ENCODE measurements at regions not wholly inside any gene's neighbourhood (a gene's known extent, or its start where the extent isn't known, plus 50 kb on each side); places are given as distances from the start of the nearest gene placed in this dataset.

- H3K36me3 ChIP-seq (ENCODE audit: control insufficient read depth in 3 of 3, insufficient read depth in 2 of 3, low read depth in 1 of 3, low read length in 3 of 3) = no peaks in the 10 kb centered on the region
- DNase-seq = no peak
- no peaks in the 10 kb centered on the region for H3K9me3 ChIP-seq (ENCODE audit: control insufficient read depth in 2 of 2, insufficient read depth in 1 of 2, low read depth in 1 of 2, low read length in 1 of 2)
- H3K4me3 ChIP-seq (ENCODE audit: low read depth in 1 of 3, low read length in 3 of 3) = no peak overlapping the region
- H3K4me1 ChIP-seq (ENCODE audit: control insufficient read depth in 3 of 3, insufficient read depth in 2 of 3, low read depth in 1 of 3, low read length in 2 of 3) = peaks cover 0 to 3% (median 2%) of the 10 kb centered on the region in 3 donors
- 31 to 45% (median 40%) methylated on average over 3 of the region's 3 CpGs for WGBS, 3 donors
- FAIRE-seq = no peak
- H3K27ac ChIP-seq (ENCODE audit: low read depth in 1 of 3, low read length in 2 of 3) = no peak overlapping the region
- H3K27me3 ChIP-seq (ENCODE audit: control insufficient read depth in 3 of 3, insufficient read depth in 3 of 3, low read length in 3 of 3) = peaks cover 0 to 22% (median 5%) of the 10 kb centered on the region in 3 donors
These were observed 58.6 kb downstream of the OLIG1 start for GRCh38 chr21:33128538-33128937.

GRCh38 chr21:33132054-33132453 lies 62.1 kb downstream of the OLIG1 start:
- no peak for FAIRE-seq
- Histone ChIP-seq H3K27ac (ENCODE audit: low read depth in 1 of 3, low read length in 2 of 3) (no peak overlapping the region), H3K4me1 (ENCODE audit: control insufficient read depth in 3 of 3, insufficient read depth in 2 of 3, low read depth in 1 of 3, low read length in 2 of 3) (peaks cover 0 to under 1% (median 0%) of the 10 kb centered on the region in 3 donors), H3K36me3 (ENCODE audit: control insufficient read depth in 3 of 3, insufficient read depth in 2 of 3, low read depth in 1 of 3, low read length in 3 of 3) (no peaks in the 10 kb centered on the region), H3K4me3 (ENCODE audit: low read depth in 1 of 3, low read length in 3 of 3) (no peak overlapping the region), H3K27me3 (ENCODE audit: control insufficient read depth in 3 of 3, insufficient read depth in 3 of 3, low read length in 3 of 3) (peaks cover 0 to 32% (median 5%) of the 10 kb centered on the region in 3 donors), H3K9me3 (ENCODE audit: control insufficient read depth in 2 of 2, insufficient read depth in 1 of 2, low read depth in 1 of 2, low read length in 1 of 2) (no peaks in the 10 kb centered on the region)
- WGBS, 3 donors = 81 to 89% (median 84%) methylated on average over 3 of the region's 3 CpGs
- no peak for DNase-seq

- no peaks in the 10 kb centered on the region for H3K9me3 ChIP-seq (ENCODE audit: control insufficient read depth in 2 of 2, insufficient read depth in 1 of 2, low read depth in 1 of 2, low read length in 1 of 2)
- DNase-seq = no peak
- H3K27ac ChIP-seq (ENCODE audit: low read depth in 1 of 3, low read length in 2 of 3) = no peak overlapping the region
- WGBS, 3 donors = 55 to 69% (median 59%) methylated on average over 6 of the region's 6 CpGs
- FAIRE-seq = no peak
- no peaks in the 10 kb centered on the region for H3K4me1 ChIP-seq (ENCODE audit: control insufficient read depth in 3 of 3, insufficient read depth in 2 of 3, low read depth in 1 of 3, low read length in 2 of 3)
- no peak overlapping the region for H3K4me3 ChIP-seq (ENCODE audit: low read depth in 1 of 3, low read length in 3 of 3)
- H3K36me3 ChIP-seq (ENCODE audit: control insufficient read depth in 3 of 3, insufficient read depth in 2 of 3, low read depth in 1 of 3, low read length in 3 of 3) = no peaks in the 10 kb centered on the region
- H3K27me3 ChIP-seq (ENCODE audit: control insufficient read depth in 3 of 3, insufficient read depth in 3 of 3, low read length in 3 of 3) = peaks cover 0 to 27% (median 1%) of the 10 kb centered on the region in 3 donors
These were observed 64.0 kb downstream of the OLIG1 start for GRCh38 chr21:33133892-33134291.

- FAIRE-seq = no peak
- Histone ChIP-seq H3K4me3 (ENCODE audit: low read depth in 1 of 3, low read length in 3 of 3) (no peak overlapping the region), H3K27ac (ENCODE audit: low read depth in 1 of 3, low read length in 2 of 3) (no peak overlapping the region), H3K9me3 (ENCODE audit: control insufficient read depth in 2 of 2, insufficient read depth in 1 of 2, low read depth in 1 of 2, low read length in 1 of 2) (no peaks in the 10 kb centered on the region), H3K27me3 (ENCODE audit: control insufficient read depth in 3 of 3, insufficient read depth in 3 of 3, low read length in 3 of 3) (peaks cover 0 to 37% (median 0%) of the 10 kb centered on the region in 3 donors), H3K36me3 (ENCODE audit: control insufficient read depth in 3 of 3, insufficient read depth in 2 of 3, low read depth in 1 of 3, low read length in 3 of 3) (no peaks in the 10 kb centered on the region), H3K4me1 (ENCODE audit: control insufficient read depth in 3 of 3, insufficient read depth in 2 of 3, low read depth in 1 of 3, low read length in 2 of 3) (no peaks in the 10 kb centered on the region)
- 68 to 72% (median 68%) methylated on average over 8 of the region's 8 CpGs for WGBS, 3 donors
- DNase-seq = no peak
These were observed 66.0 kb downstream of the OLIG1 start for GRCh38 chr21:33135925-33136324.

- FAIRE-seq (no peak), DNase-seq (no peak)
- Histone ChIP-seq H3K27me3 (ENCODE audit: control insufficient read depth in 3 of 3, insufficient read depth in 3 of 3, low read length in 3 of 3) (peaks cover 0 to 33% (median 0%) of the 10 kb centered on the region in 3 donors), H3K9me3 (ENCODE audit: control insufficient read depth in 2 of 2, insufficient read depth in 1 of 2, low read depth in 1 of 2, low read length in 1 of 2) (no peaks in the 10 kb centered on the region), H3K4me3 (ENCODE audit: low read depth in 1 of 3, low read length in 3 of 3) (no peak overlapping the region), H3K36me3 (ENCODE audit: control insufficient read depth in 3 of 3, insufficient read depth in 2 of 3, low read depth in 1 of 3, low read length in 3 of 3) (no peaks in the 10 kb centered on the region), H3K4me1 (ENCODE audit: control insufficient read depth in 3 of 3, insufficient read depth in 2 of 3, low read depth in 1 of 3, low read length in 2 of 3) (no peaks in the 10 kb centered on the region), H3K27ac (ENCODE audit: low read depth in 1 of 3, low read length in 2 of 3) (no peak overlapping the region)
- WGBS, 3 donors = 48 to 61% (median 60%) methylated on average over 7 of the region's 7 CpGs
These were observed 67.0 kb downstream of the OLIG1 start for GRCh38 chr21:33136847-33137502.

GRCh38 chr21:33139084-33139483 lies 69.1 kb downstream of the OLIG1 start:
- FAIRE-seq (no peak), DNase-seq (no peak)
- no peaks in the 10 kb centered on the region for H3K36me3 ChIP-seq (ENCODE audit: control insufficient read depth in 3 of 3, insufficient read depth in 2 of 3, low read depth in 1 of 3, low read length in 3 of 3)
- no peaks in the 10 kb centered on the region for H3K4me1 ChIP-seq (ENCODE audit: control insufficient read depth in 3 of 3, insufficient read depth in 2 of 3, low read depth in 1 of 3, low read length in 2 of 3)
- H3K27ac ChIP-seq (ENCODE audit: low read depth in 1 of 3, low read length in 2 of 3) = no peak overlapping the region
- no peaks in the 10 kb centered on the region for H3K9me3 ChIP-seq (ENCODE audit: control insufficient read depth in 2 of 2, insufficient read depth in 1 of 2, low read depth in 1 of 2, low read length in 1 of 2)
- peaks cover 0 to 29% (median 0%) of the 10 kb centered on the region in 3 donors for H3K27me3 ChIP-seq (ENCODE audit: control insufficient read depth in 3 of 3, insufficient read depth in 3 of 3, low read length in 3 of 3)
- H3K4me3 ChIP-seq (ENCODE audit: low read depth in 1 of 3, low read length in 3 of 3) = no peak overlapping the region
- 63 to 73% (median 67%) methylated on average over 18 of the region's 18 CpGs for WGBS, 3 donors

- FAIRE-seq = no peak
- WGBS, 3 donors = 57 to 86% (median 70%) methylated on average over 2 of the region's 2 CpGs
These were observed 70.3 kb downstream of the OLIG1 start for GRCh38 chr21:33140288-33140687.

GRCh38 chr21:33146467-33146866 lies 76.5 kb downstream of the OLIG1 start:
- Histone ChIP-seq H3K27me3 (ENCODE audit: control insufficient read depth in 3 of 3, insufficient read depth in 3 of 3, low read length in 3 of 3) (peaks cover 0 to 5% (median 0%) of the 10 kb centered on the region in 3 donors), H3K4me1 (ENCODE audit: control insufficient read depth in 3 of 3, insufficient read depth in 2 of 3, low read depth in 1 of 3, low read length in 2 of 3) (no peaks in the 10 kb centered on the region), H3K36me3 (ENCODE audit: control insufficient read depth in 3 of 3, insufficient read depth in 2 of 3, low read depth in 1 of 3, low read length in 3 of 3) (no peaks in the 10 kb centered on the region), H3K27ac (ENCODE audit: low read depth in 1 of 3, low read length in 2 of 3) (no peak overlapping the region), H3K4me3 (ENCODE audit: low read depth in 1 of 3, low read length in 3 of 3) (no peak overlapping the region), H3K9me3 (ENCODE audit: control insufficient read depth in 2 of 2, insufficient read depth in 1 of 2, low read depth in 1 of 2, low read length in 1 of 2) (no peaks in the 10 kb centered on the region)
- DNase-seq (no peak), FAIRE-seq (no peak)
- WGBS, 3 donors = 61 to 74% (median 73%) methylated on average over 4 of the region's 4 CpGs

More at GRCh38 chr21:33140288-33140687, 70.3 kb downstream of the OLIG1 start:
- Histone ChIP-seq H3K27me3 (ENCODE audit: control insufficient read depth in 3 of 3, insufficient read depth in 3 of 3, low read length in 3 of 3) (peaks cover 0 to 28% (median 0%) of the 10 kb centered on the region in 3 donors), H3K27ac (ENCODE audit: low read depth in 1 of 3, low read length in 2 of 3) (no peak overlapping the region), H3K4me1 (ENCODE audit: control insufficient read depth in 3 of 3, insufficient read depth in 2 of 3, low read depth in 1 of 3, low read length in 2 of 3) (no peaks in the 10 kb centered on the region), H3K9me3 (ENCODE audit: control insufficient read depth in 2 of 2, insufficient read depth in 1 of 2, low read depth in 1 of 2, low read length in 1 of 2) (no peaks in the 10 kb centered on the region), H3K4me3 (ENCODE audit: low read depth in 1 of 3, low read length in 3 of 3) (no peak overlapping the region), H3K36me3 (ENCODE audit: control insufficient read depth in 3 of 3, insufficient read depth in 2 of 3, low read depth in 1 of 3, low read length in 3 of 3) (no peaks in the 10 kb centered on the region)
- DNase-seq = no peak

GRCh38 chr21:33149181-33149580 lies 79.2 kb downstream of the OLIG1 start:
- peaks cover 0 to 16% (median 0%) of the 10 kb centered on the region in 3 donors for H3K27me3 ChIP-seq (ENCODE audit: control insufficient read depth in 3 of 3, insufficient read depth in 3 of 3, low read length in 3 of 3)
- WGBS, 3 donors = 69 to 70% (median 70%) methylated on average over 11 of the region's 11 CpGs
- H3K4me3 ChIP-seq (ENCODE audit: low read depth in 1 of 3, low read length in 3 of 3) = no peak overlapping the region
- no peaks in the 10 kb centered on the region for H3K9me3 ChIP-seq (ENCODE audit: control insufficient read depth in 2 of 2, insufficient read depth in 1 of 2, low read depth in 1 of 2, low read length in 1 of 2)
- FAIRE-seq (no peak), DNase-seq (no peak)
- H3K4me1 ChIP-seq (ENCODE audit: control insufficient read depth in 3 of 3, insufficient read depth in 2 of 3, low read depth in 1 of 3, low read length in 2 of 3) = no peaks in the 10 kb centered on the region
- H3K36me3 ChIP-seq (ENCODE audit: control insufficient read depth in 3 of 3, insufficient read depth in 2 of 3, low read depth in 1 of 3, low read length in 3 of 3) = no peaks in the 10 kb centered on the region
- no peak overlapping the region for H3K27ac ChIP-seq (ENCODE audit: low read depth in 1 of 3, low read length in 2 of 3)

All from small intestine (tissue), 7 donors.